Psoas muscle (tissue), 7 donors: ENCODE measurements at regions not wholly inside any gene's neighbourhood (a gene's known extent, or its start where the extent isn't known, plus 50 kb on each side); places are given as distances from the start of the nearest gene placed in this dataset.

ENCODE experiments used
- ATAC-seq, 4 donors: fragments of 200-7000 bp; cut with Tn5 transposase; one replicate each; pipeline ENCODE4 v1.9.1; 2020; ENCODE audit warnings: moderate library complexity in 3 of 4, mild to moderate bottlenecking in 2 of 4
- DNase-seq, 2 donors: peaks; one replicate each; pipeline ENCODE4 v3.0.0-alpha.2; 2020
- H3K27ac ChIP-seq: fragments of 200-600 bp; one replicate; pipeline ENCODE4 v1.8.0; 2022
- H3K27me3 ChIP-seq, 3 donors: fragments of 200-600 bp in 1 of 3; one replicate each; pipeline versions ENCODE4 v1.6.1 to v1.8.0; 2013 to 2022; ENCODE audit warnings: low read length in 2 of 3, mild to moderate bottlenecking in 2 of 3, moderate library complexity in 1 of 3; ENCODE audit not compliant: insufficient read depth in 3 of 3
- H3K36me3 ChIP-seq, 2 donors: fragments of 200-600 bp in 1 of 2; one replicate each; pipeline versions ENCODE4 v1.6.1 to v1.8.0; 2013 to 2022; ENCODE audit warnings: low read depth in 1 of 2, mild to moderate bottlenecking in 1 of 2, moderate library complexity in 1 of 2; ENCODE audit not compliant: insufficient read depth in 1 of 2
- H3K4me1 ChIP-seq: fragments of 200-600 bp; one replicate; pipeline ENCODE4 v1.8.0; 2022
- H3K4me3 ChIP-seq: fragments of 200-600 bp; one replicate; pipeline ENCODE4 v1.8.0; 2022; ENCODE audit warnings: mild to moderate bottlenecking
- H3K9me3 ChIP-seq: fragments of 200-600 bp; one replicate; pipeline ENCODE4 v1.8.0; 2022
- WGBS, 3 donors: extraction: QIAGEN DNeasy Blood & Tissue Kit; methylation state at CpG; one replicate each; pipeline versions ENCODE4 v1.1.6 to v1.1.7; 2013; 5-methylcytosine and 5-hydroxymethylcytosine counted together
- intact Hi-C, 2 donors: fragments of 100-400 bp; cut with DNase I; formaldehyde crosslinking; loops; one replicate each; pipeline versions ENCODE4 v1.11.0 to v1.14.2; 2022
- TF ChIP-seq, protein P1 (sequence below): fragments of 200-600 bp; IDR thresholded peaks from one replicate; pipeline ENCODE4 v1.8.0; 2022; ENCODE audit warnings: antibody characterized with exemption
- donor health status: healthy with polysubstance abuse.
- donor health status: DM: no; HTN: no; CAD: no; lungs with moderate emphysema.
- donor health status: Bipolar disorder and iron deficiency.
- donor health status: healthy.
- donor health status: DM: yes; HTN: yes; CAD: no.
- donor health status: DM: no; HTN: no; CAD: no.
- donor health status: DM: yes; HTN: yes; CAD: no.

DNA sequence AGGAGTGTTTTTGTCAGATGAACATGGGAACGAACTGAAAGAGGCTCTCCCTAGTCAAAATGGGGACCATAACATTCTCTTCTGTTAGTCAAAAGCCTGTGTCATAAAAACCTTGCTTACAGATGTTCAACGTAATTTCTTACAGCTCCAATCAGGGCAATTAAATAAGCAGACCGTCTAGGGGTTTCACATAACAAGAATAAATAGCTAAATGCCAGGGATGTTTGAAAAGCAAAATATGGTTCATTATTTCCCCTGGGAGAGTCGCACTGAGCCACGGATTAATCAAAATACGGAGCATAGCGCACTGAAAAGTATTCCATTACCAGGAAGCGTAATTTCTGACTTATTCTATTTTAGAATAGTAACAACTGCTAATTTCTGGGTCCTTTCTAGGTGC lies 63.7 kb upstream of the MRI1 start:
- DNase-seq (no peak), ATAC-seq (no peak)
- WGBS, 3 donors: 18 to 27% (median 20%) methylated on average over 8 of the region's 8 CpGs
- Histone ChIP-seq H3K36me3 (no peaks in the 10 kb centered on the region), H3K27me3 (peaks cover 0 to 10% (median 4%) of the 10 kb centered on the region in 3 donors), H3K4me1 (no peaks in the 10 kb centered on the region), H3K9me3 (no peaks in the 10 kb centered on the region), H3K4me3 (no peak overlapping the region), H3K27ac (no peak overlapping the region)
- TF ChIP-seq, protein P1, sequence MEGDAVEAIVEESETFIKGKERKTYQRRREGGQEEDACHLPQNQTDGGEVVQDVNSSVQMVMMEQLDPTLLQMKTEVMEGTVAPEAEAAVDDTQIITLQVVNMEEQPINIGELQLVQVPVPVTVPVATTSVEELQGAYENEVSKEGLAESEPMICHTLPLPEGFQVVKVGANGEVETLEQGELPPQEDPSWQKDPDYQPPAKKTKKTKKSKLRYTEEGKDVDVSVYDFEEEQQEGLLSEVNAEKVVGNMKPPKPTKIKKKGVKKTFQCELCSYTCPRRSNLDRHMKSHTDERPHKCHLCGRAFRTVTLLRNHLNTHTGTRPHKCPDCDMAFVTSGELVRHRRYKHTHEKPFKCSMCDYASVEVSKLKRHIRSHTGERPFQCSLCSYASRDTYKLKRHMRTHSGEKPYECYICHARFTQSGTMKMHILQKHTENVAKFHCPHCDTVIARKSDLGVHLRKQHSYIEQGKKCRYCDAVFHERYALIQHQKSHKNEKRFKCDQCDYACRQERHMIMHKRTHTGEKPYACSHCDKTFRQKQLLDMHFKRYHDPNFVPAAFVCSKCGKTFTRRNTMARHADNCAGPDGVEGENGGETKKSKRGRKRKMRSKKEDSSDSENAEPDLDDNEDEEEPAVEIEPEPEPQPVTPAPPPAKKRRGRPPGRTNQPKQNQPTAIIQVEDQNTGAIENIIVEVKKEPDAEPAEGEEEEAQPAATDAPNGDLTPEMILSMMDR: no peak
- intact Hi-C loops: no loop called here

DNA sequence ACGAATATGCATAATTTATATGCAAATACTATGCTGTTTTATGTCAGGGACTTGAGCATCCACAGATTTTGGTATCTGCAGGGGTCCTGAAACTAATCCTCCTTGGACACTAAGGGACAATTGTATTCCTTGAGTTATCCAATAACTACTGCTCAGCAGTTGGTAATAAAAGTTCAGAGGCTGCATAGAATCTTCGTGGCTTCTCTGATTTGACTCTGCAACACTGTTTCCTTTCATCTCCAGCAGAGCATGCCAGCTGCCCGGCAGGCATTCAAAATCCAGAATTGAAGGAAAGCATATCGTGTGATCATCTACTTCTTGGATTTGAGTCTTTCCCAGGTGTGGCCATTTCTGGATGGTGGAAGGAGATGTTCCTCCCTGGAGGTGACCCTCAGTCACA lies 64.5 kb upstream of the MRI1 start:
- H3K27me3 ChIP-seq: peaks cover 0 to 10% (median 4%) of the 10 kb centered on the region in 3 donors
- no peak for ATAC-seq
- no peaks in the 10 kb centered on the region for H3K9me3 ChIP-seq
- no peak for DNase-seq
- 19 to 30% (median 26%) methylated on average over 4 of the region's 4 CpGs for WGBS, 3 donors
- no peaks in the 10 kb centered on the region for H3K4me1 ChIP-seq
- TF ChIP-seq, protein P1: no peak
- H3K36me3 ChIP-seq: no peaks in the 10 kb centered on the region
- H3K27ac ChIP-seq: no peak overlapping the region
- H3K4me3 ChIP-seq: no peak overlapping the region
- intact Hi-C loops: no loop called here

DNA sequence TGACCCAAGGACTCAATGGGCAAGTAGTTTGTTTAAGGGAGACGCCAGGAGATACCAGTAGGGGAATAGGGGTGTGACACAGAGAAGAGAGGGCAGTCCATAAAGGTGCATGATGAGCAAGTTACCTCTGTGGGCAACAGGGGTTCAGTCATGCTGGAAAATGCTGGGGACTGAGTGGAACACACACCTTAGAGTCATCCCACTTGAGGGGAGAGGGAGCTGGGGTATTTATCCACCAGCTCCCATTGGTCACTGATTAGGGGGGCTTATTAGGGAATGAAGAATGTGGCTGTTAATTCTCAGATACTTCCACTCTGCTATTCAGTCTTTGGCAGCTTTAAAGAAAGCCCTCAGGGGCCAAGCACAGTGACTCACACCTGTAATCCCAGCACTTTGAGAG lies 67.5 kb upstream of the MRI1 start:
- intact Hi-C loops: no loop called here
- Histone ChIP-seq H3K36me3 (no peaks in the 10 kb centered on the region), H3K4me1 (no peaks in the 10 kb centered on the region), H3K27ac (no peak overlapping the region), H3K9me3 (no peaks in the 10 kb centered on the region), H3K4me3 (no peak overlapping the region), H3K27me3 (peaks cover 0 to 12% (median 4%) of the 10 kb centered on the region in 3 donors)
- WGBS, 3 donors: 87 to 100% (median 91%) methylated on average over 1 of the region's 1 CpG
- TF ChIP-seq, protein P1: no peak
- DNase-seq: no peak
- ATAC-seq: no peak

DNA sequence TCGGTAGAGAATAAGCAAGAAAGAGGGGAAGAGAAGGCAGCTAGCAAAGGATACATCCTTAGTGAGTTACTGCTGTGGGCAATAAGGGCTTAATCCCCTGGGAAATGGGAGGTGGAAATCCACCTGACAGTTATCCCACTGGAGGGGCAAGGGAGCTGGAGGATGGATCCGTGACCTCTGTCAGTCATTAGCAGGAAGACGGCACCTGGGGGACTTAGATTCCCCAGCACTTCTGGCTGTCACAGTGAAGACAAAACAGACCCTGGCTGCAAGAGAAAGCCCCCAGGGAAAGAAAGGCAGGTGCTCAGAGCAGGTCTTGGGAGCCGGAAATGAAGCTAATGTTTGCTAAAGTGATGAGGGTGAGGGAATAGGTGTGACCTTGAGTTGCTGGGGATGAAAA lies 70.4 kb upstream of the MRI1 start:
- 80 to 87% (median 83%) methylated on average over 4 of the region's 4 CpGs for WGBS, 3 donors
- Histone ChIP-seq H3K4me1 (no peaks in the 10 kb centered on the region), H3K4me3 (no peak overlapping the region), H3K27ac (no peak overlapping the region), H3K36me3 (no peaks in the 10 kb centered on the region), H3K27me3 (peaks cover 0 to 3% (median 0%) of the 10 kb centered on the region in 3 donors), H3K9me3 (no peaks in the 10 kb centered on the region)
- intact Hi-C loops: no loop called here
- ATAC-seq (no peak), DNase-seq (no peak)
- TF ChIP-seq, protein P1: no peak
